GM12878 (cell line): ENCODE measurements at regions not wholly inside any gene's neighbourhood (a gene's known extent, or its start where the extent isn't known, plus 50 kb on each side); places are given as distances from the start of the nearest gene placed in this dataset.

Experiments used
- ATAC-seq: fragments of 200-7000 bp; cut with Tn5 transposase; 3 replicates; pipeline ENCODE4 v1.9.1; 2020; ENCODE audit warnings: mild to moderate bottlenecking, moderate library complexity
- BruUV-seq: library from RNA; stranded (reverse); fragments of 400-500 nt; replicated peaks from 2 replicates; lab custom pipeline; 2021; lab: Mats Ljungman, UMichigan
- CTCF ChIA-PET: fragments of 300-600 bp; sonication (Branson Sonifier 250); formaldehyde crosslinking; extraction: SDS; loops from one replicate; lab custom pipeline; 2021; ENCODE audit warnings: inconsistent platforms; lab: Yijun Ruan, JAX
- POLR2A ChIA-PET: fragments of 350-600 bp; formaldehyde crosslinking; extraction: SDS; loops from one replicate; lab custom pipeline; 2021; ENCODE audit warnings: inconsistent platforms; lab: Charles Lee
- RAD21 ChIA-PET: fragments of 300-600 bp; sonication (Branson Sonifier 250); formaldehyde crosslinking; loops from one replicate; lab custom pipeline; 2023; ENCODE audit warnings: antibody characterized with exemption; ENCODE audit not compliant: unreplicated experiment; lab: Charles Lee
- SMC1A ChIA-PET: fragments of 300-600 bp; sonication (Branson Sonifier 250); formaldehyde crosslinking; loops from one replicate; lab custom pipeline; 2023; ENCODE audit not compliant: unreplicated experiment, uncharacterized antibody; lab: Charles Lee
- DNase-seq: peaks from one replicate; pipeline ENCODE4 v3.0.0-alpha.2; 2011; ENCODE audit warnings: low read depth, low spot score
- FAIRE-seq: peaks from 3 replicates; lab custom pipeline; 2011; peaks lifted over from hg19 to GRCh38; lab: Jason Lieb, UNC
- H2AFZ ChIP-seq: 2 replicates; pipeline ENCODE4 v1.6.0; 2011; ENCODE audit warnings: low read depth, low read length, control low read depth; ENCODE audit not compliant: control insufficient read depth
- H3K27ac ChIP-seq: 2 replicates; pipeline ENCODE4 v1.5.1; 2011; ENCODE audit warnings: control low read depth; ENCODE audit not compliant: control insufficient read depth, insufficient read depth
- H3K27me3 ChIP-seq, 2 experiments: replicated peaks in 1 of 2; 2 replicates each; pipeline versions ENCODE4 v1.6.0 to v1.6.1; 2011; ENCODE audit warnings: low read length in 1 of 2; ENCODE audit not compliant: control insufficient read depth in 2 of 2, insufficient read depth in 2 of 2
- H3K36me3 ChIP-seq, 2 experiments: 2 replicates each; pipeline ENCODE4 v1.5.1; 2011; ENCODE audit warnings: low read length in 1 of 2; ENCODE audit not compliant: control insufficient read depth in 2 of 2, insufficient read depth in 2 of 2
- H3K4me1 ChIP-seq: 2 replicates; pipeline ENCODE4 v1.6.1; 2011; ENCODE audit warnings: mild to moderate bottlenecking, low read length, moderate library complexity, mixed read lengths; ENCODE audit not compliant: control insufficient read depth, insufficient read depth
- H3K4me2 ChIP-seq: 2 replicates; pipeline ENCODE4 v1.6.0; 2011; ENCODE audit warnings: control low read depth; ENCODE audit not compliant: control insufficient read depth, insufficient read depth
- H3K4me3 ChIP-seq: fragments of 200-600 bp; sonication (generic); 2 replicates; pipeline ENCODE4 v1.5.1; 2016
- H3K79me2 ChIP-seq: 2 replicates; pipeline ENCODE4 v1.6.0; 2011; ENCODE audit warnings: low read length; ENCODE audit not compliant: control insufficient read depth, insufficient read depth
- H3K9ac ChIP-seq: 2 replicates; pipeline ENCODE4 v1.8.0; 2011; ENCODE audit warnings: low read length, control low read depth, mixed read lengths; ENCODE audit not compliant: control insufficient read depth, insufficient read depth
- H3K9me3 ChIP-seq: replicated peaks from 3 replicates; pipeline ENCODE4 v1.5.1; 2011; ENCODE audit warnings: mild to moderate bottlenecking, low read length; ENCODE audit not compliant: control insufficient read depth, insufficient read depth
- H4K20me1 ChIP-seq: 2 replicates; pipeline ENCODE4 v1.6.0; 2011; ENCODE audit not compliant: control insufficient read depth, insufficient read depth
- CBX3 ChIP-seq: fragments of 200-600 bp; sonication (generic); IDR thresholded peaks from 2 replicates; pipeline ENCODE4 v1.6.1; 2016; ENCODE audit warnings: low read depth, borderline replicate concordance
- E2F4 ChIP-seq: IDR thresholded peaks from 2 replicates; pipeline ENCODE4 v1.6.1; 2012; ENCODE audit warnings: low read depth, low read length, improper control_type of control experiment
- IKZF2 ChIP-seq, 2 experiments: fragments of 450-650 bp; IDR thresholded peaks; 2 replicates each; pipeline ENCODE4 v1.6.1; 2017; ENCODE audit warnings: mild to moderate bottlenecking in 2 of 2, moderate library complexity in 2 of 2
- POLR2A ChIP-seq: IDR thresholded peaks from 2 replicates; pipeline ENCODE4 v1.6.1; 2011; ENCODE audit warnings: low read depth, mild to moderate bottlenecking, low read length
- RBBP5 ChIP-seq: fragments of 200-600 bp; sonication (generic); conservative IDR thresholded peaks from 2 replicates; pipeline ENCODE4 v1.6.1; 2016
- SPI1 ChIP-seq: IDR thresholded peaks from 2 replicates; pipeline ENCODE4 v1.6.1; 2011; ENCODE audit warnings: low read depth, mild to moderate bottlenecking, low read length, moderate library complexity, borderline replicate concordance; ENCODE audit not compliant: insufficient read depth
- SREBF1 ChIP-seq: IDR thresholded peaks from 2 replicates; pipeline ENCODE4 v1.6.1; 2012; ENCODE audit warnings: mild to moderate bottlenecking, low read length
- SUZ12 ChIP-seq: fragments of 200-600 bp; sonication (generic); IDR thresholded peaks from one replicate; pipeline ENCODE4 v1.6.1; 2018; ENCODE audit warnings: antibody characterized with exemption, mild to moderate bottlenecking; ENCODE audit not compliant: unreplicated experiment
- TAF1 ChIP-seq: IDR thresholded peaks from 2 replicates; pipeline ENCODE4 v1.6.1; 2011; ENCODE audit warnings: mild to moderate bottlenecking, low read depth, low read length, borderline replicate concordance
- ZBTB33 ChIP-seq: fragments of 450-650 bp; IDR thresholded peaks from 2 replicates; pipeline ENCODE4 v1.6.1; 2017; ENCODE audit warnings: mild to moderate bottlenecking
- ZBTB4 ChIP-seq: fragments of 450-650 bp; formaldehyde crosslinking; IDR thresholded peaks from 2 replicates; pipeline ENCODE4 v1.4.0; 2022; ENCODE audit warnings: mild to moderate bottlenecking, moderate library complexity
- WGBS: methylation state at CpG from one replicate; pipeline ENCODE4 v1.1.6; 2016; ENCODE audit warnings: low lambda C conversion rate; ENCODE audit not compliant: insufficient replicate concordance, insufficient coverage; ENCODE audit errors: missing lambda C conversion rate; 5-methylcytosine and 5-hydroxymethylcytosine counted together
- in situ Hi-C: fragments of 300-500 bp; cut with MboI; formaldehyde crosslinking; loops from 9 replicates; pipeline ENCODE4 v1.14.3; 2018; ENCODE audit warnings: mixed read lengths
- intact Hi-C: fragments of 100-400 bp; cut with micrococcal nuclease; formaldehyde crosslinking; loops from one replicate; pipeline ENCODE4 v1.14.2; 2022; ENCODE audit not compliant: unreplicated experiment

- no peak for TF ChIP-seq ZBTB4
- no peak for TF ChIP-seq TAF1
- no peak for TF ChIP-seq SUZ12
- no peak for TF ChIP-seq RBBP5
- no peak for TF ChIP-seq CBX3
- TF ChIP-seq POLR2A, result no peak
- TF ChIP-seq SREBF1, result no peak
Observed at GRCh38 chr17:22470411-22471175, 778.3 kb downstream of the KCNJ18 start (continued).

GRCh38 chr17:22484826-22485225 is 792.5 kb downstream of the KCNJ18 start:
- no peak for DNase-seq
- 9% methylated on average over 3 of the region's 3 CpGs for WGBS
- H2AFZ ChIP-seq, result no peak overlapping the region
- BruUV-seq, result no TSS peak
- no peak overlapping the region for H3K4me2 ChIP-seq
- no peaks in the 10 kb centered on the region; the same call in 2 of the 3 replicates for H3K9me3 ChIP-seq
- ChIA-PET CTCF (no interaction called here), SMC1A (no interaction called here), POLR2A (no interaction called here), RAD21 (no interaction called here)
- H4K20me1 ChIP-seq, result no peaks in the 10 kb centered on the region
- no peaks in the 10 kb centered on the region for H3K4me1 ChIP-seq
- FAIRE-seq, result no peak
- ATAC-seq, result no peak
- no peak overlapping the region for H3K9ac ChIP-seq
- TF ChIP-seq E2F4 (no peak), SPI1 (no peak), ZBTB33 (no peak), IKZF2 (IDR thresholded peaks at IDR 0.05) (no peak)
- intact Hi-C loops (no loop called here), in situ Hi-C loops (loop anchor here (5.0 to 25.0 kb wide), 4 partner anchors 53 to 1173 kb away; no protein-coding TSS in a partner anchor)
- no peak overlapping the region for H3K27ac ChIP-seq
- H3K36me3 ChIP-seq, result no peaks in the 10 kb centered on the region
- no peak overlapping the region for H3K4me3 ChIP-seq
- H3K27me3 ChIP-seq, result no peaks in the 10 kb centered on the region
- H3K79me2 ChIP-seq, result no peaks in the 10 kb centered on the region
